ENCODE measurements at regions not wholly inside any gene's neighbourhood (a gene's known extent, or its start where the extent isn't known, plus 50 kb on each side); places are given as distances from the start of the nearest gene placed in this dataset.

DNA sequence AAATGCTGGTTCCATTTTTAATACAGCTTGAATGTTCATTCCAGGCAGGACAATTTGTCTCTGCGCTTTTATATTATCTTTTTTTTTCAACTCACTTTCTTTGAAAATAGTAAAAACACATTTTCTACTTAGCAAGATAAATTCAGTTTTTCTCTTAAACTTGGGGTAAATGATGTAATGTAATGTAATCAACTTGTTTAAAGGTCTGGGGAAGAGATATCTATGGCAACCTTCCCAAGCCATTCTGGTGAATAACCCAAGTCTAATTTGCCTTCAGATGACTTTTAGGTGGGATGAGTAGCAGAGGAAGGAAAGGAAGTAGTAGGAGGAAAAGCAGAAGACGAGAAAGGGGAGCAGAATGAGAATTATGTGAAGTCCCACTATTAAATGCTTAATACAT is 335.1 kb downstream of the SV2B start:
- TF ChIP-seq POLR2A (IDR thresholded peaks at IDR 0.05) = no peak
- TF ChIP-seq, protein P1, sequence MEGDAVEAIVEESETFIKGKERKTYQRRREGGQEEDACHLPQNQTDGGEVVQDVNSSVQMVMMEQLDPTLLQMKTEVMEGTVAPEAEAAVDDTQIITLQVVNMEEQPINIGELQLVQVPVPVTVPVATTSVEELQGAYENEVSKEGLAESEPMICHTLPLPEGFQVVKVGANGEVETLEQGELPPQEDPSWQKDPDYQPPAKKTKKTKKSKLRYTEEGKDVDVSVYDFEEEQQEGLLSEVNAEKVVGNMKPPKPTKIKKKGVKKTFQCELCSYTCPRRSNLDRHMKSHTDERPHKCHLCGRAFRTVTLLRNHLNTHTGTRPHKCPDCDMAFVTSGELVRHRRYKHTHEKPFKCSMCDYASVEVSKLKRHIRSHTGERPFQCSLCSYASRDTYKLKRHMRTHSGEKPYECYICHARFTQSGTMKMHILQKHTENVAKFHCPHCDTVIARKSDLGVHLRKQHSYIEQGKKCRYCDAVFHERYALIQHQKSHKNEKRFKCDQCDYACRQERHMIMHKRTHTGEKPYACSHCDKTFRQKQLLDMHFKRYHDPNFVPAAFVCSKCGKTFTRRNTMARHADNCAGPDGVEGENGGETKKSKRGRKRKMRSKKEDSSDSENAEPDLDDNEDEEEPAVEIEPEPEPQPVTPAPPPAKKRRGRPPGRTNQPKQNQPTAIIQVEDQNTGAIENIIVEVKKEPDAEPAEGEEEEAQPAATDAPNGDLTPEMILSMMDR (IDR thresholded peaks at IDR 0.05) = no peak
- TF ChIP-seq POLR2AphosphoS5 (IDR thresholded peaks at IDR 0.05; ENCODE audit: insufficient read depth in 1 of 2, low read depth in 1 of 2) = no peak
